ENCODE measurements at regions not wholly inside any gene's neighbourhood (a gene's known extent, or its start where the extent isn't known, plus 50 kb on each side); places are given as distances from the start of the nearest gene placed in this dataset.

- H3K4me3 ChIP-seq (replicated peaks; ENCODE audit: low read depth, low read length): no peak overlapping the region
- TF ChIP-seq CTCF (IDR thresholded peaks at IDR 0.05; ENCODE audit: low read depth, low read length, missing control alignments): no peak
- DNase-seq (ENCODE audit: extremely low read depth, low read depth): no peak
These were observed 84.8 kb upstream of the MIER3 start for GRCh38 chr5:57036761-57037160.

- no peak overlapping the region for H3K4me3 ChIP-seq (replicated peaks; ENCODE audit: low read depth, low read length)
- TF ChIP-seq CTCF (IDR thresholded peaks at IDR 0.05; ENCODE audit: low read depth, low read length, missing control alignments): no peak
- DNase-seq (ENCODE audit: extremely low read depth, low read depth): no peak
These were observed 85.4 kb upstream of the MIER3 start for GRCh38 chr5:57037355-57037754.

GRCh38 chr5:57041570-57041969 is 89.6 kb upstream of the MIER3 start:
- H3K4me3 ChIP-seq (replicated peaks; ENCODE audit: low read depth, low read length): no peak overlapping the region
- no peak for TF ChIP-seq CTCF (IDR thresholded peaks at IDR 0.05; ENCODE audit: low read depth, low read length, missing control alignments)
- no peak for DNase-seq (ENCODE audit: extremely low read depth, low read depth)

- no peak for TF ChIP-seq CTCF (IDR thresholded peaks at IDR 0.05; ENCODE audit: low read depth, low read length, missing control alignments)
- no peak for DNase-seq (ENCODE audit: extremely low read depth, low read depth)
- H3K4me3 ChIP-seq (replicated peaks; ENCODE audit: low read depth, low read length): no peak overlapping the region
These were observed 90.6 kb upstream of the MIER3 start for GRCh38 chr5:57042524-57042931.

- no peak for TF ChIP-seq CTCF (IDR thresholded peaks at IDR 0.05; ENCODE audit: low read depth, low read length, missing control alignments)
- no peak overlapping the region for H3K4me3 ChIP-seq (replicated peaks; ENCODE audit: low read depth, low read length)
- no peak for DNase-seq (ENCODE audit: extremely low read depth, low read depth)
These were observed 102.2 kb upstream of the MIER3 start for GRCh38 chr5:57054135-57054534.

- no peak for DNase-seq (ENCODE audit: extremely low read depth, low read depth)
- no peak for TF ChIP-seq CTCF (IDR thresholded peaks at IDR 0.05; ENCODE audit: low read depth, low read length, missing control alignments)
- no peak overlapping the region for H3K4me3 ChIP-seq (replicated peaks; ENCODE audit: low read depth, low read length)
These were observed 102.7 kb upstream of the MIER3 start for GRCh38 chr5:57054671-57055070.

GRCh38 chr5:57055731-57056130 is 103.8 kb upstream of the MIER3 start:
- TF ChIP-seq CTCF (IDR thresholded peaks at IDR 0.05; ENCODE audit: low read depth, low read length, missing control alignments): no peak
- DNase-seq (ENCODE audit: extremely low read depth, low read depth): no peak
- H3K4me3 ChIP-seq (replicated peaks; ENCODE audit: low read depth, low read length): no peak overlapping the region
